Immature natural killer cell (primary cell): ENCODE measurements at regions not wholly inside any gene's neighbourhood (a gene's known extent, or its start where the extent isn't known, plus 50 kb on each side); places are given as distances from the start of the nearest gene placed in this dataset.

Experiments used
- DNase-seq, 3 donors: peaks; one replicate each; pipeline ENCODE4 v3.0.0; 2022; ENCODE audit warnings: mixed read lengths in 1 of 3
- H3K27ac Mint-ChIP-seq, 6 donors: one replicate each; pipeline ENCODE4 v1.8.0; 2020; ENCODE audit warnings: mixed read lengths in 6 of 6, mild to moderate bottlenecking in 5 of 6, inconsistent platforms in 4 of 6, moderate library complexity in 3 of 6
- H3K27me3 Mint-ChIP-seq, 3 donors: one replicate each; pipeline ENCODE4 v1.8.0; 2020 to 2021; ENCODE audit warnings: low read depth in 3 of 3, mild to moderate bottlenecking in 3 of 3, mixed read lengths in 3 of 3, moderate library complexity in 3 of 3, inconsistent platforms in 1 of 3
- H3K36me3 Mint-ChIP-seq, 3 donors: one replicate each; pipeline ENCODE4 v1.8.0; 2020; ENCODE audit warnings: mixed read lengths in 3 of 3, inconsistent platforms in 2 of 3, mild to moderate bottlenecking in 2 of 3
- H3K4me1 Mint-ChIP-seq, 2 donors: one replicate each; pipeline ENCODE4 v1.8.0; 2020; ENCODE audit warnings: inconsistent platforms in 2 of 2, mild to moderate bottlenecking in 2 of 2, mixed read lengths in 2 of 2, moderate library complexity in 1 of 2
- H3K4me3 Mint-ChIP-seq, 5 donors: one replicate each; pipeline ENCODE4 v1.8.0; 2020; ENCODE audit warnings: mild to moderate bottlenecking in 5 of 5, mixed read lengths in 5 of 5, inconsistent platforms in 3 of 5, moderate library complexity in 3 of 5
- H3K9me3 Mint-ChIP-seq, 6 donors: one replicate each; pipeline ENCODE4 v1.8.0; 2020; ENCODE audit warnings: mild to moderate bottlenecking in 6 of 6, mixed read lengths in 6 of 6, inconsistent platforms in 4 of 6, moderate library complexity in 3 of 6

GRCh38 chr6:4561078-4561435 lies 215.1 kb upstream of the CDYL start:
- Mint-ChIP-seq H3K4me1 (no peaks in the 10 kb centered on the region), H3K36me3 (no peaks in the 10 kb centered on the region), H3K4me3 (no peak overlapping the region), H3K27ac (no peak overlapping the region), H3K27me3 (peaks cover 2 to 10% (median 4%) of the 10 kb centered on the region in 3 donors), H3K9me3 (no peaks in the 10 kb centered on the region)
- no peak for DNase-seq

GRCh38 chr6:4560221-4561077 lies 215.8 kb upstream of the CDYL start:
- no peak for DNase-seq
- no peaks in the 10 kb centered on the region for H3K4me1 Mint-ChIP-seq
- no peaks in the 10 kb centered on the region for H3K9me3 Mint-ChIP-seq
- H3K4me3 Mint-ChIP-seq: peak overlapping the region in 2 of 5 donors; percentile 34 to 45
- H3K27ac Mint-ChIP-seq: no peak overlapping the region
- peaks cover 2 to 12% (median 4%) of the 10 kb centered on the region in 3 donors for H3K27me3 Mint-ChIP-seq
- H3K36me3 Mint-ChIP-seq: no peaks in the 10 kb centered on the region

- no peaks in the 10 kb centered on the region for H3K9me3 Mint-ChIP-seq
- peaks cover 2 to 13% (median 2%) of the 10 kb centered on the region in 3 donors for H3K27me3 Mint-ChIP-seq
- no peaks in the 10 kb centered on the region for H3K36me3 Mint-ChIP-seq
- H3K4me3 Mint-ChIP-seq: no peak overlapping the region
- no peak overlapping the region for H3K27ac Mint-ChIP-seq
- no peak for DNase-seq
- no peaks in the 10 kb centered on the region for H3K4me1 Mint-ChIP-seq
Measured at GRCh38 chr6:4559281-4559875, 216.8 kb upstream of the CDYL start.

- Mint-ChIP-seq H3K36me3 (peaks cover 0 to 4% (median 0%) of the 10 kb centered on the region in 3 donors), H3K27me3 (peaks cover 4 to 13% (median 5%) of the 10 kb centered on the region in 3 donors), H3K4me3 (no peak overlapping the region), H3K4me1 (no peaks in the 10 kb centered on the region), H3K9me3 (no peaks in the 10 kb centered on the region), H3K27ac (no peak overlapping the region)
- no peak for DNase-seq
Measured at GRCh38 chr6:4554645-4555044, 221.6 kb upstream of the CDYL start.

GRCh38 chr6:4553387-4553786 lies 222.8 kb upstream of the CDYL start:
- H3K27ac Mint-ChIP-seq: no peak overlapping the region
- H3K4me1 Mint-ChIP-seq: no peaks in the 10 kb centered on the region
- no peak overlapping the region for H3K4me3 Mint-ChIP-seq
- peaks cover 4 to 9% (median 5%) of the 10 kb centered on the region in 3 donors for H3K27me3 Mint-ChIP-seq
- DNase-seq: no peak
- no peaks in the 10 kb centered on the region for H3K9me3 Mint-ChIP-seq
- peaks cover 0 to 4% (median 0%) of the 10 kb centered on the region in 3 donors for H3K36me3 Mint-ChIP-seq

- DNase-seq: no peak
- H3K27me3 Mint-ChIP-seq: peaks cover 4 to 12% (median 8%) of the 10 kb centered on the region in 3 donors
- no peaks in the 10 kb centered on the region for H3K9me3 Mint-ChIP-seq
- no peak overlapping the region for H3K27ac Mint-ChIP-seq
- H3K4me1 Mint-ChIP-seq: no peaks in the 10 kb centered on the region
- no peak overlapping the region for H3K4me3 Mint-ChIP-seq
- peaks cover 0 to 4% (median 0%) of the 10 kb centered on the region in 3 donors for H3K36me3 Mint-ChIP-seq
Measured at GRCh38 chr6:4550227-4550597, 226.0 kb upstream of the CDYL start.

- Mint-ChIP-seq H3K4me1 (no peaks in the 10 kb centered on the region), H3K9me3 (no peaks in the 10 kb centered on the region), H3K36me3 (peaks cover 0 to 4% (median 0%) of the 10 kb centered on the region in 3 donors), H3K27ac (peak overlapping the region in 1 of 6 donors; percentile 41), H3K4me3 (no peak overlapping the region), H3K27me3 (peaks cover 4 to 11% (median 9%) of the 10 kb centered on the region in 3 donors)
- DNase-seq: no peak
Measured at GRCh38 chr6:4549556-4550226, 226.5 kb upstream of the CDYL start.

- Mint-ChIP-seq H3K9me3 (no peaks in the 10 kb centered on the region), H3K27ac (no peak overlapping the region), H3K4me3 (no peak overlapping the region), H3K27me3 (peaks cover 0 to 7% (median 6%) of the 10 kb centered on the region in 3 donors), H3K4me1 (no peaks in the 10 kb centered on the region), H3K36me3 (peaks cover 0 to under 1% (median 0%) of the 10 kb centered on the region in 3 donors)
- DNase-seq: no peak
Measured at GRCh38 chr6:4545893-4546292, 230.3 kb upstream of the CDYL start.

GRCh38 chr6:4543596-4543995 lies 232.6 kb upstream of the CDYL start:
- Mint-ChIP-seq H3K4me3 (no peak overlapping the region), H3K27ac (no peak overlapping the region), H3K36me3 (peaks cover 0 to 3% (median 0%) of the 10 kb centered on the region in 3 donors), H3K27me3 (peaks cover 0 to 8% (median 7%) of the 10 kb centered on the region in 3 donors), H3K9me3 (no peaks in the 10 kb centered on the region), H3K4me1 (no peaks in the 10 kb centered on the region)
- DNase-seq: no peak

GRCh38 chr6:4533576-4533975 lies 242.6 kb upstream of the CDYL start:
- Mint-ChIP-seq H3K36me3 (peaks cover 8 to 18% (median 15%) of the 10 kb centered on the region in 3 donors), H3K27me3 (peaks cover 12 to 26% (median 13%) of the 10 kb centered on the region in 3 donors), H3K9me3 (peaks cover 5 to 30% (median 18%) of the 10 kb centered on the region in 6 donors), H3K4me3 (no peak overlapping the region), H3K27ac (no peak overlapping the region), H3K4me1 (no peaks in the 10 kb centered on the region)
- no peak for DNase-seq

GRCh38 chr6:4531406-4531805 lies 244.8 kb upstream of the CDYL start:
- peaks cover 5 to 33% (median 19%) of the 10 kb centered on the region in 6 donors for H3K9me3 Mint-ChIP-seq
- no peak overlapping the region for H3K4me3 Mint-ChIP-seq
- H3K36me3 Mint-ChIP-seq: peaks cover 14 to 18% (median 15%) of the 10 kb centered on the region in 3 donors
- H3K27ac Mint-ChIP-seq: no peak overlapping the region
- H3K4me1 Mint-ChIP-seq: no peaks in the 10 kb centered on the region
- DNase-seq: no peak
- H3K27me3 Mint-ChIP-seq: peaks cover 10 to 16% (median 16%) of the 10 kb centered on the region in 3 donors

- H3K27me3 Mint-ChIP-seq: peaks cover 3 to 13% (median 9%) of the 10 kb centered on the region in 3 donors
- no peak overlapping the region for H3K4me3 Mint-ChIP-seq
- H3K36me3 Mint-ChIP-seq: peaks cover 0 to 3% (median 0%) of the 10 kb centered on the region in 3 donors
- DNase-seq: no peak
- no peak overlapping the region for H3K27ac Mint-ChIP-seq
- no peaks in the 10 kb centered on the region for H3K9me3 Mint-ChIP-seq
- peaks cover 6 to 7% of the 10 kb centered on the region in 2 donors for H3K4me1 Mint-ChIP-seq
Measured at GRCh38 chr6:4522453-4522852, 253.8 kb upstream of the CDYL start.

- H3K27me3 Mint-ChIP-seq: peaks cover 2 to 13% (median 6%) of the 10 kb centered on the region in 3 donors
Measured at GRCh38 chr6:4521070-4521469, 255.1 kb upstream of the CDYL start.

GRCh38 chr6:4518506-4518905 lies 257.7 kb upstream of the CDYL start:
- DNase-seq: no peak
- H3K27me3 Mint-ChIP-seq: peaks cover 3 to 18% (median 6%) of the 10 kb centered on the region in 3 donors
- peaks cover 6 to 7% of the 10 kb centered on the region in 2 donors for H3K4me1 Mint-ChIP-seq
- no peak overlapping the region for H3K4me3 Mint-ChIP-seq
- no peak overlapping the region for H3K27ac Mint-ChIP-seq
- H3K9me3 Mint-ChIP-seq: no peaks in the 10 kb centered on the region
- H3K36me3 Mint-ChIP-seq: no peaks in the 10 kb centered on the region

More at GRCh38 chr6:4521070-4521469, 255.1 kb upstream of the CDYL start:
- no peaks in the 10 kb centered on the region for H3K9me3 Mint-ChIP-seq
- no peak overlapping the region for H3K27ac Mint-ChIP-seq
- no peak overlapping the region for H3K4me3 Mint-ChIP-seq
- DNase-seq: no peak
- no peaks in the 10 kb centered on the region for H3K36me3 Mint-ChIP-seq
- H3K4me1 Mint-ChIP-seq: peaks cover 6 to 7% of the 10 kb centered on the region in 2 donors
